LNCaP clone FGC (cell line): ENCODE measurements at regions not wholly inside any gene's neighbourhood (a gene's known extent, or its start where the extent isn't known, plus 50 kb on each side); places are given as distances from the start of the nearest gene placed in this dataset.

Experiments
- DNase-seq: peaks from one replicate; pipeline ENCODE4 v3.0.0-alpha.2; 2011; ENCODE audit warnings: low read depth
- H3K4me3 ChIP-seq: 2 replicates; pipeline ENCODE4 v1.5.1; 2011; ENCODE audit warnings: mild to moderate bottlenecking, low read depth, low read length, control low read depth
- CTCF ChIP-seq: IDR thresholded peaks from 2 replicates; pipeline ENCODE4 v1.5.1; 2012; ENCODE audit warnings: mild to moderate bottlenecking; ENCODE audit not compliant: control insufficient read depth, insufficient read depth; ENCODE audit errors: extremely low read depth

DNA sequence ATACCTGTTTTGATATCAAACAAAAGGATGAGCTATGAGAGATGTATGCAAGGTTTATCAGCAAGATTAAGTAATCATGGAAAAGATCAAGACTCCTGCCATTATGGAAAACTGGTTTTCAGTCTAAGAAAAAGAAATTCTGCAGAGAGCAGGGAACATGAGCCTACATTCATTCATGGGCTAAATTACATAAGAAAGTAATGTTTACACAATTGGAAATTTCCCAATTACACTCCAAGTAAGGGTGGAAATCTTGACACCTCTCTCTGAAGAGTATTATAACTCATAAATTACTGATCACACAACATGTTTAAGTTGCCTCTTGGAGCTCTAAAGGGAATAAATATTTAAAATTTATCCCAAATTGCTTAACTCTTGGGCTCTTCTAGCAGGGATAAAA is 206.2 kb downstream of the SLC6A15 start:
- no peak for TF ChIP-seq CTCF
- H3K4me3 ChIP-seq: no peak overlapping the region
- DNase-seq: no peak

- DNase-seq: no peak
- no peak for TF ChIP-seq CTCF
- H3K4me3 ChIP-seq: no peak overlapping the region
Observed at GRCh38 chr12:84704856-84705255, 207.7 kb downstream of the SLC6A15 start.

- no peak for TF ChIP-seq CTCF
- no peak for DNase-seq
- no peak overlapping the region for H3K4me3 ChIP-seq
Observed at GRCh38 chr12:84702001-84702400, 210.6 kb downstream of the SLC6A15 start.

GRCh38 chr12:84701041-84701440 is 211.6 kb downstream of the SLC6A15 start:
- no peak for TF ChIP-seq CTCF
- H3K4me3 ChIP-seq: no peak overlapping the region
- DNase-seq: no peak

- H3K4me3 ChIP-seq: no peak overlapping the region
- no peak for DNase-seq
- no peak for TF ChIP-seq CTCF
Observed at GRCh38 chr12:84698576-84699333, 213.8 kb downstream of the SLC6A15 start.

DNA sequence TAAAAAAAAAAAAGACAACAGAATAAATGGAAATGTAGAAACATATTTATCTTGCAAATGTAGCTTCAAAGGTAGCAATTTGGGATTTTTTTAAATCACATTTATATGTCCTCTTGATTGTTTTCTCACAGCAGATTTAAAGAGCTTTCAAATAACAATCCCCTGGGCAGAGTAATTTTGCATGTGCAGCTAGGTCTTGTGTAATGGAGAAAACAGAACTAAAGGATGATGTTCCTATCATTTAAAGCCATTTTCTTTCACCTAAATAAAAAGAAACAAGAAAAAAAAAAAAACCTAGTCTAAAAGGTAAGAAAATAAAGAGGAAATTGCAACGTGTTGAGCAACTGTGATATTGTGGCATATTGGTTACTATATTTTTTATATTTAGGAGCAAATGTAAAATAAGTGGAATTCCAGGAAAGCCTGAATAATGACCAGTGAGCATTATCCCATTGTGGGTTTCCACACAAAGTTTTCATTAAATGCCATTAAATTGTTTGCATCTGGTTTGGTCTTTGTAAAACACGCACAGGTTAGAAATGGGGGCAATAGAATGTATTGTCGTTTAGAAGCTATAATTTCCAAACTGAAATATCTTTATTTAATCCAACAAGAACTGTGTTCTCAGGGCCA is 215.6 kb downstream of the SLC6A15 start:
- TF ChIP-seq CTCF: no peak
- no peak for DNase-seq
- no peak overlapping the region for H3K4me3 ChIP-seq
